DND-41 (cell line): ENCODE measurements at regions not wholly inside any gene's neighbourhood (a gene's known extent, or its start where the extent isn't known, plus 50 kb on each side); places are given as distances from the start of the nearest gene placed in this dataset.

Experiments
- CTCF ChIP-seq: IDR thresholded peaks from 2 replicates; pipeline ENCODE4 v1.5.1; 2012; ENCODE audit warnings: borderline replicate concordance, low read length, moderate library complexity, mild to moderate bottlenecking; ENCODE audit not compliant: poor library complexity, severe bottlenecking; ENCODE audit errors: extremely low read depth
- EZH2 ChIP-seq: IDR thresholded peaks from 3 replicates; pipeline ENCODE4 v1.6.1; 2012; ENCODE audit warnings: borderline replicate concordance, low read depth, mild to moderate bottlenecking, moderate library complexity, low read length, inconsistent platforms; ENCODE audit not compliant: severe bottlenecking

DNA sequence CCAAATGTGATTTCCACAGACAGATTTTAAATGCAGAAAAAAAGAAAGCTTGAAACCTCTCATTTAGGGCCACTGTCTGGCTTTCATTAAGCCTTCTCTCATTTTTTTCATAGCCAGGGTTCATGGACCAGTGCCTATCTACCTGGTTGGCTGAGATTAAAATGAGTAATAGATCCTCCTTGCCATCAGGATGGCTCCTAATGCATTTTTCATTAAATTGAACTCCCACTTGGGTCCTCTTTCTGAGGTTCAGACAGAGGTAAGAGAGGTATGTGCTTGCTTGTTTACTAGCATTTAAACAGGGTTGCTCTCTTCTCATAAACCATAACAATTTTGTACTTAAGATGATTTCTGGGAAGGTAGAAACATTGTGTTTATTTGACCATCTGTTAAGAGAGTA lies 473.0 kb downstream of the TBC1D4 start:
- TF ChIP-seq CTCF (no peak), EZH2 (no peak)
